ENCODE measurements at regions not wholly inside any gene's neighbourhood (a gene's known extent, or its start where the extent isn't known, plus 50 kb on each side); places are given as distances from the start of the nearest gene placed in this dataset.

DNA sequence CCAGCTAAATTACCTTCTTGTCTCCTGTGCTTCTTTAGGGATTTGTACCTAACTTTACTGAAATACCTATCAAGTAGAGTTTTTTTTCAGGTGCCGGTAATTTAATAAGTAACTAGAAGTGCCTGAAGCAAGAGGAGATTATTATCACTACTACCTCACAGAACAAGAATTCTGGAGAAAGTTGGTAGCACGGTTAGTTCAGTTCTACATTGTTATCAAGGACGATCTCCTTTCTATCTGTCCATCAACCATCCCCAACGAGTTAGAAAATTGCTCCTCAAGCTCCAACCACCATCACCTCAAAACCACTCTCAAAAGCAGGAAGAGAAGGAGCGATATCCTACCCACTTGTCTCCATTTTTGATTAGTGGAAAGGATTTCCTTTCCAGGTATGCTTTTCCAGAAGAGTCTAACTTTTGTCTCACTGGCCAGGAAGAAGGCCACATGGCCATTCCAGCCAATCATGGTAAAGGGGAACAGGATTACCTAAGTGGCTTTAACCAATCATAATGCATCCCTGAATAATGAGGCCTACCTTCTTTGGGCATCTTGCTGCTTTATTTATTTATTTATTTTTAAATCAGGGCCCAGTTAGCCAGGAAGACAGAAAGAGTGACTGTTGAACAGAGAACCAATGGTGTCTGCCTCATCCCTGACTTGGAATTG, 265.2 kb downstream of the SNX13 start:
- H3K36me3 ChIP-seq (replicated peaks in 1 of 2; ENCODE audit: control insufficient read depth in 1 of 2, insufficient read depth in 2 of 2, low read length in 2 of 2) = no peaks in the 10 kb centered on the region
- no peak for DNase-seq
- Mint-ChIP-seq H3K27me3 (ENCODE audit: low read depth in 3 of 3) (peaks cover 0 to 2% (median 1%) of the 10 kb centered on the region in 3 donors), H3K27ac (no peak overlapping the region), H3K9me3 (no peaks in the 10 kb centered on the region), H3K4me3 (no peak overlapping the region), H3K36me3 (no peaks in the 10 kb centered on the region), H3K4me1 (peaks cover 8% of the 10 kb centered on the region)
- intact Hi-C loops (cut with micrococcal nuclease) = no loop called here
- TF ChIP-seq, protein P1, sequence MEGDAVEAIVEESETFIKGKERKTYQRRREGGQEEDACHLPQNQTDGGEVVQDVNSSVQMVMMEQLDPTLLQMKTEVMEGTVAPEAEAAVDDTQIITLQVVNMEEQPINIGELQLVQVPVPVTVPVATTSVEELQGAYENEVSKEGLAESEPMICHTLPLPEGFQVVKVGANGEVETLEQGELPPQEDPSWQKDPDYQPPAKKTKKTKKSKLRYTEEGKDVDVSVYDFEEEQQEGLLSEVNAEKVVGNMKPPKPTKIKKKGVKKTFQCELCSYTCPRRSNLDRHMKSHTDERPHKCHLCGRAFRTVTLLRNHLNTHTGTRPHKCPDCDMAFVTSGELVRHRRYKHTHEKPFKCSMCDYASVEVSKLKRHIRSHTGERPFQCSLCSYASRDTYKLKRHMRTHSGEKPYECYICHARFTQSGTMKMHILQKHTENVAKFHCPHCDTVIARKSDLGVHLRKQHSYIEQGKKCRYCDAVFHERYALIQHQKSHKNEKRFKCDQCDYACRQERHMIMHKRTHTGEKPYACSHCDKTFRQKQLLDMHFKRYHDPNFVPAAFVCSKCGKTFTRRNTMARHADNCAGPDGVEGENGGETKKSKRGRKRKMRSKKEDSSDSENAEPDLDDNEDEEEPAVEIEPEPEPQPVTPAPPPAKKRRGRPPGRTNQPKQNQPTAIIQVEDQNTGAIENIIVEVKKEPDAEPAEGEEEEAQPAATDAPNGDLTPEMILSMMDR (IDR thresholded peaks at IDR 0.05) = no peak
- WGBS (ENCODE audit: insufficient coverage) = no CpG with 5 or more reads among the region's 5 CpGs
- no peaks in the 10 kb centered on the region for H3K79me2 ChIP-seq (ENCODE audit: insufficient read depth, low read length)
- no peaks in the 10 kb centered on the region for H3K9me3 ChIP-seq (replicated peaks in 1 of 2; ENCODE audit: control insufficient read depth in 1 of 2, insufficient read depth in 1 of 2, low read length in 2 of 2)
- no peaks in the 10 kb centered on the region for H4K20me1 ChIP-seq (ENCODE audit: insufficient read depth, low read length)
- no peaks in the 10 kb centered on the region for H3K27me3 ChIP-seq (ENCODE audit: control insufficient read depth in 2 of 2, insufficient read depth in 2 of 2, low read length in 2 of 2)
- no peak overlapping the region for H3K4me3 ChIP-seq (replicated peaks in 1 of 3; ENCODE audit: low read depth in 2 of 3, low read length in 3 of 3)
- no peak overlapping the region for H3K27ac ChIP-seq (ENCODE audit: low read depth in 1 of 2, low read length in 2 of 2)
- no peak overlapping the region for H3K9ac ChIP-seq (ENCODE audit: insufficient read depth, low read length, poor library complexity, severe bottlenecking)
- peaks cover 4 to 5% of the 10 kb centered on the region in 2 donors for H3K4me1 ChIP-seq (ENCODE audit: control insufficient read depth in 1 of 2, insufficient read depth in 2 of 2, low read length in 2 of 2)
- H3K4me2 ChIP-seq (replicated peaks; ENCODE audit: extremely low read depth, low read length, poor library complexity, severe bottlenecking) = no peak overlapping the region
- no peak overlapping the region for H2AFZ ChIP-seq (ENCODE audit: insufficient read depth, low read depth, low read length, poor library complexity, severe bottlenecking)

DNA sequence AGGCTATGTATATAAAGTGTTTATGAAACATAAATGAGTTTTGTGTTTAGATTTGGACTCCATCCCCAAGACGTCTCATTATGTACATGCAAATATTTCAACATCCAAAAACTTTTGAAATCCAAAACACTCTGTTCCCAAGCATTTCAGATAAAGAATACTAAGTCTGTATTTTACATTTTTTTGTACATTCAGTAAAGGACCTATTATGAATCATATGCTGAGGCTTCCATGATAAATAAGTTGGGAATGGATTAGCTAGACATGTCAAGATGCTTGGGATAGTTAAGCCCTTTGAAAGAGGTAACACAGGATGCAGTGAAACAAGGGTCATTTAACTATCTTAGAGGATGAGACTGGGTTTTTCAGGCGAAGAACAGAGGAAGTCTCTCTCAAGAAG, 262.9 kb downstream of the SNX13 start:
- Histone ChIP-seq H3K4me2 (replicated peaks; ENCODE audit: extremely low read depth, low read length, poor library complexity, severe bottlenecking) (no peak overlapping the region), H3K36me3 (replicated peaks in 1 of 2; ENCODE audit: control insufficient read depth in 1 of 2, insufficient read depth in 2 of 2, low read length in 2 of 2) (no peaks in the 10 kb centered on the region), H3K27ac (ENCODE audit: low read depth in 1 of 2, low read length in 2 of 2) (no peak overlapping the region), H3K79me2 (ENCODE audit: insufficient read depth, low read length) (no peaks in the 10 kb centered on the region), H3K4me3 (replicated peaks in 1 of 3; ENCODE audit: low read depth in 2 of 3, low read length in 3 of 3) (no peak overlapping the region), H2AFZ (ENCODE audit: insufficient read depth, low read depth, low read length, poor library complexity, severe bottlenecking) (no peak overlapping the region), H4K20me1 (ENCODE audit: insufficient read depth, low read length) (no peaks in the 10 kb centered on the region), H3K27me3 (ENCODE audit: control insufficient read depth in 2 of 2, insufficient read depth in 2 of 2, low read length in 2 of 2) (no peaks in the 10 kb centered on the region), H3K4me1 (ENCODE audit: control insufficient read depth in 1 of 2, insufficient read depth in 2 of 2, low read length in 2 of 2) (peaks cover 8 to 14% of the 10 kb centered on the region in 2 donors), H3K9me3 (replicated peaks in 1 of 2; ENCODE audit: control insufficient read depth in 1 of 2, insufficient read depth in 1 of 2, low read length in 2 of 2) (no peaks in the 10 kb centered on the region), H3K9ac (ENCODE audit: insufficient read depth, low read length, poor library complexity, severe bottlenecking) (no peak overlapping the region)
- H3K4me1 Mint-ChIP-seq = peaks cover 15% of the 10 kb centered on the region
- intact Hi-C loops (cut with micrococcal nuclease) = no loop called here
- H3K27me3 Mint-ChIP-seq (ENCODE audit: low read depth in 3 of 3) = peaks cover 0 to 2% (median 1%) of the 10 kb centered on the region in 3 donors
- DNase-seq = no peak
- WGBS (ENCODE audit: insufficient coverage) = 56% methylated on average over 1 of the region's 2 CpGs
- H3K27ac Mint-ChIP-seq = no peak overlapping the region
- no peaks in the 10 kb centered on the region for H3K36me3 Mint-ChIP-seq
- TF ChIP-seq, protein P1 (IDR thresholded peaks at IDR 0.05) = no peak
- H3K9me3 Mint-ChIP-seq = peaks cover 0 to 2% (median 0%) of the 10 kb centered on the region in 7 donors
- H3K4me3 Mint-ChIP-seq = no peak overlapping the region

All from CD14-positive monocyte (primary cell).